ENCODE measurements at regions not wholly inside any gene's neighbourhood (a gene's known extent, or its start where the extent isn't known, plus 50 kb on each side); places are given as distances from the start of the nearest gene placed in this dataset.

DNA sequence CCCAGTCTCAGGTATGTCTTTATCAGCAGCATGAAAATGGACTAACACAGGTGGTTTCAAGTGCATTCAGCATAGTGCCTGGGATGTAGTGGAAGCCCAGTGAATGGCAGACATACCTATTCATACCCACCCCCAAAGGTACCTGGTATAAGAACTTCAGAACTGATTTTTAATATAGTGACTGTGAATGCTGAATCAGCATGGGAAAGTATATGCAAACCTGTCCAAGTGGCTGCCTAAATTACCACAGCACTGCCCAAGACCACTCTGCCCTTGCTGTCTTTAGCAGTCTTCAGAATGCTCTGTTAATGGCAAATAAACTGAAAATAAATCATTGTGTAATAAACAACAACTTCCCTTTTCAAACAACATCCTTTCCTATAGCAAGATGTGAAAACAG, 312.1 kb downstream of the GPAM start:
- no peaks in the 10 kb centered on the region for H3K36me3 Mint-ChIP-seq (ENCODE audit: low read depth)
- H3K4me3 Mint-ChIP-seq: no peak overlapping the region
- H3K4me1 Mint-ChIP-seq: no peaks in the 10 kb centered on the region
- H3K27me3 Mint-ChIP-seq: no peaks in the 10 kb centered on the region
- H3K27ac Mint-ChIP-seq: no peak overlapping the region
- DNase-seq: no peak
- no peak for ATAC-seq
- no peaks in the 10 kb centered on the region for H3K9me3 Mint-ChIP-seq

DNA sequence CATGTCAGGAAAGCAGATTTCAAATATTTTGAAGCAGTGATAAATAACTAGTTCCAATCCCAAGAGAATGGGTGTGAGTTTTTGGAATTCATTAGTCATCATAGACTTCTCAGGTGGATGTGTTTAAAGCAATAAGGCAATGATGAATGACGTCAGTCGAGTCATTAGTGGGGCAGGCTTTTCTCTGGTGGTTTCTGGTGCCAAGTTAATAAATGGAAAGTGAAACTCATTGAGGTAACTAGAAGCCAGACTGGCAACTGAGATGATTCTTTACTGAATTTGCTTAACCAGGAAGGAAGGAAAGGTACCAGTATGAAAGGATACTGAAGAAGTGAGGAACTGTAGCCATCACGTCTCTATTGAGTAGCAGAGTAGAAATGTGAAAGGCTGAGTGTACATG, 311.0 kb downstream of the GPAM start:
- H3K9me3 Mint-ChIP-seq: no peaks in the 10 kb centered on the region
- H3K27ac Mint-ChIP-seq: no peak overlapping the region
- H3K4me3 Mint-ChIP-seq: no peak overlapping the region
- H3K4me1 Mint-ChIP-seq: no peaks in the 10 kb centered on the region
- ATAC-seq: no peak
- DNase-seq: no peak
- H3K27me3 Mint-ChIP-seq: no peaks in the 10 kb centered on the region
- no peaks in the 10 kb centered on the region for H3K36me3 Mint-ChIP-seq (ENCODE audit: low read depth)

DNA sequence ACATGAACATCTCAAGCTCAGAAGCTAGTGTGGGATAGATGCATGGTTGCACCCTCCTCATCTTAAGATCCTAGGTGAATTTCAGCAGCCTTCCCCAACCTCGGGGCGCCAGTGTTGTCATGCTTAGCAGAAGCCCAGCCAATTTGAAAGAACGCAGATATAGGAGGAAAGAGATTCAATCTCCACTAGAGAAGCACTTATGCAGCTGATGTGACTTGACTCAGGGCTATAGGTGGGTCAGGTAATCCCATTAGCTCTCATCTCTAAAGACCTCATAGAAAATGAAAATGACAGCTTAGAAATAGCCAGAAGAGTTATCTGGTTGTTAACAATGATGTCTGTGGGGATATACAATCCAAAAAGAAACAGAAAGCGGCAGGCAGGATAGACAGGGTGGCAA, 310.5 kb downstream of the GPAM start:
- no peak overlapping the region for H3K4me3 Mint-ChIP-seq
- no peaks in the 10 kb centered on the region for H3K27me3 Mint-ChIP-seq
- H3K27ac Mint-ChIP-seq: no peak overlapping the region
- no peaks in the 10 kb centered on the region for H3K4me1 Mint-ChIP-seq
- H3K9me3 Mint-ChIP-seq: peaks cover 2% of the 10 kb centered on the region
- ATAC-seq (no peak), DNase-seq (no peak)
- H3K36me3 Mint-ChIP-seq (ENCODE audit: low read depth): no peaks in the 10 kb centered on the region

DNA sequence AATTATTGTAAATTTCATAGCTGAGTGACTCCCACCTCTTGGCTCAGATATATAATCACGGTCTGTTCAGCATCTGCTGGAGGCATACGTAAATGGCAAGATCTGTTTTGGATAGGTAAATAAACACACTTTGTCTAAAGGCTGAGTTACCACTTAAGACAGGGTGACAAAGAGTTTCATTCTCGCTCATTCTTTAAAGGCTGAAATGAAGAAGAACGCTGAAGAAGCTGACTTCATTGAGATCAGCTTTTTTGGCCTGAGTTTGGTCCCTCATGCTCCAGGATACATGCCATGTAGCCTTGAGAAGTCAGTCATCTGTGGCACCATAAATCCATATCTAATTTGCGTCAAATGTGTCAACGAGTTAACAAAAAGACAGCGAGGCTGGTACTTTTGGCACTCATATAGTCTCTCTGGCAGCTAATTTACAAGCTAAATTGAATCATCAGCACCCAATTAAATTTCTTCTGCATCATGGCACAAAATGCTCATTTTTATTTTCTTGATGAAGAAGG, 309.9 kb downstream of the GPAM start:
- Mint-ChIP-seq H3K4me1 (no peaks in the 10 kb centered on the region), H3K9me3 (peaks cover 4% of the 10 kb centered on the region), H3K36me3 (ENCODE audit: low read depth) (no peaks in the 10 kb centered on the region)

DNA sequence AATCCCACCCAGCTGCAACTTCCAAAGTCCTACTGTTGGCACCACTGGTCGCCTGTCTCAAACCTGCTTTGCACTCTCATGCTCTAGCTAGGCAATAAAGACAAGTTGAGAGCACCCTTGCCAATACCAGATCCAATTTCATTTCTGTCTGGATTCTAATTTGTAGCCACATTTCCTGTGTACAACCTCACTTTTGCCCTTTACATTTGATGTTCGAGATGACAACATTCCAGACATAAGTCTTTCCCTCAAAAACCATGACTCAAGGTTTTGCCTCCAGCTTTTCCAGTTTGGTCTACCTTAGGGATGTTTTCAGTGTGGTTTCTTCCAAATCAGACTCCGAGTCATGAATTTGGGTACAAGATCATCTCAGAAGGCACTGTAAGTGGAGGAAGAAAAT, 309.0 kb downstream of the GPAM start:
- ATAC-seq (no peak), DNase-seq (no peak)
- Mint-ChIP-seq H3K4me1 (no peaks in the 10 kb centered on the region), H3K4me3 (no peak overlapping the region), H3K36me3 (ENCODE audit: low read depth) (no peaks in the 10 kb centered on the region), H3K9me3 (peaks cover 4% of the 10 kb centered on the region), H3K27ac (no peak overlapping the region), H3K27me3 (no peaks in the 10 kb centered on the region)

More for the DNA sequence above, 309.9 kb downstream of the GPAM start:
- DNase-seq (no peak), ATAC-seq (no peak)
- no peaks in the 10 kb centered on the region for H3K27me3 Mint-ChIP-seq
- no peak overlapping the region for H3K27ac Mint-ChIP-seq
- no peak overlapping the region for H3K4me3 Mint-ChIP-seq

DNA sequence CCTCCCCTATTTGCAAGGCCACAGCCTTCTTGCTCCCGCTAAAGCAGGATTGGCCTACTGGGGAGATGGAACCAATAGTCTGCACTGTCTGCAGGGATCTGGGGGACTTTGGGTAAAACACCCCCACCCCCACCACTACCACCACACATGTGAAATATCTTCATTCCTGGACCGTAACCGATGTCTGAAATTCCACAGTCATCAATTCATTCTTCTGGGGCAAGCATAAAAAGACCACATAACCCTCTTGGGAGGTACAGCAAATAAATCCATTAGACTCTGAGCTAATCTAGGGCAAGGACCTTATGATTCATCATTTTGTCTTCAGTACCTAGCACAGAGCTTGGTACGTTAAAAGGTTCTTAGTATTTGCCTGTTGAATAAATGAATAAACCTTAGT, 307.8 kb downstream of the GPAM start:
- no peak overlapping the region for H3K4me3 Mint-ChIP-seq
- DNase-seq: no peak

DNA sequence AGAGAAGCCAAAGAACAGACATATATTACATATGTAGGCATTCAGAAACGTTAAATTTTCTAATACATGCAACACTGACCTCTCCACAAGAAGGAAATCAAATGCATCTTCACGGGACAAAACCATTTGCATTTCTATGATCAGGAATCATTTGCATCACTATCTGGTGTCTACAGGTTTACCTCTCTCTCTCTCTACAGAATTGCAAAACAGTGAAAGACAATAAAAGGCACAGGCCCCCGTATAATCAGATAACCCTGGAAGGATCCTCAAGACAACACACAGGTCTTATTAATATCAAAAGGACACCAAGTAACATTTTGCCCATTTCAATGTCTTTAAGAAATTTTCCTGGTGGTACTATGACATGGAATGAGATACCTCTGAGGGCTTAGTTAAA, 306.3 kb downstream of the GPAM start:
- Mint-ChIP-seq H3K4me3 (no peak overlapping the region), H3K36me3 (ENCODE audit: low read depth) (no peaks in the 10 kb centered on the region), H3K9me3 (peaks cover 4% of the 10 kb centered on the region)

More for the DNA sequence above, 307.8 kb downstream of the GPAM start:
- Mint-ChIP-seq H3K36me3 (ENCODE audit: low read depth) (no peaks in the 10 kb centered on the region), H3K27me3 (no peaks in the 10 kb centered on the region), H3K27ac (no peak overlapping the region), H3K9me3 (peaks cover 4% of the 10 kb centered on the region), H3K4me1 (no peaks in the 10 kb centered on the region)
- no peak for ATAC-seq

DNA sequence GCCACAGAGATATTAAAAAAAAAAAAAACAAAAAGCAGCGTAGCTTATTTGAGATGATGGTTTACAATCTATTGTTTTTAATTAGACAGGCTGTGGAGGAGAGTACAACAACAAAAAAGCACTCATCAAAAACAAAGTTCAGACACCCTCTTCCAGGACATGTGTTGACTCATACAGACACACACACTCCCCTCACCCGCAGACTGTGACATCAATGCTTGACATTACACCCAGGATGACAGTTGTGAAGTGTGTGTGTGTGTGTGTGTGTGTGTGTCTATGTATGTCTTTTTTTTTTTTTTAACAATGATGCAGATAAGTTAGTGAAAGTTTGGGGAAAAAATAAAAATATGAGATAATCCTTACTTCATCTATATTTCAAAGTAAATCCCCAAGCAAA, 303.6 kb downstream of the GPAM start:
- no peak for ATAC-seq
- DNase-seq: no peak
- no peak overlapping the region for H3K4me3 Mint-ChIP-seq
- no peaks in the 10 kb centered on the region for H3K4me1 Mint-ChIP-seq
- H3K36me3 Mint-ChIP-seq (ENCODE audit: low read depth): no peaks in the 10 kb centered on the region
- no peak overlapping the region for H3K27ac Mint-ChIP-seq
- no peaks in the 10 kb centered on the region for H3K27me3 Mint-ChIP-seq
- H3K9me3 Mint-ChIP-seq: peaks cover 4% of the 10 kb centered on the region

More for the DNA sequence above, 306.3 kb downstream of the GPAM start:
- Mint-ChIP-seq H3K27ac (no peak overlapping the region), H3K27me3 (no peaks in the 10 kb centered on the region), H3K4me1 (no peaks in the 10 kb centered on the region)
- no peak for DNase-seq
- no peak for ATAC-seq

DNA sequence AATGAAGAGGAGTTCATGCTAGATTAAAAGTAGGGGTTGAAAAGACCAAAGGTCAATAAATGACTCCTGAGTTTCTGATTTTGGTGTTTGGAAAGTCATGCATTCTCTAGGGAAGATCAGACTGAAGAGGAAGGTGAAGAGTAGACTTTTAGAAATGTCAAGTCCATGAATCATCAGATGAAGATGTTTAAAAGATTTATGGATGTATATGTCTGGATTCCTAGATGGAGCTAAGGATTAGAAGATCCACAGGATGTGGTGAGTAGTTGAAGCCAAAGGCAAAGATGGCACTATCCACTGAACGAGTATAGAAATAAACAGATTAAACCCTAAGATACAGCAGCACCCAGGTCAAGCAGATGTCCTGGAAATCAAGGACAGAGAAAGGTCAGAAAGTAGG, 298.5 kb downstream of the GPAM start:
- Mint-ChIP-seq H3K9me3 (peaks cover 10% of the 10 kb centered on the region), H3K36me3 (ENCODE audit: low read depth) (no peaks in the 10 kb centered on the region), H3K4me3 (no peak overlapping the region), H3K27me3 (no peaks in the 10 kb centered on the region), H3K4me1 (no peaks in the 10 kb centered on the region), H3K27ac (no peak overlapping the region)
- no peak for ATAC-seq
- DNase-seq: no peak

DNA sequence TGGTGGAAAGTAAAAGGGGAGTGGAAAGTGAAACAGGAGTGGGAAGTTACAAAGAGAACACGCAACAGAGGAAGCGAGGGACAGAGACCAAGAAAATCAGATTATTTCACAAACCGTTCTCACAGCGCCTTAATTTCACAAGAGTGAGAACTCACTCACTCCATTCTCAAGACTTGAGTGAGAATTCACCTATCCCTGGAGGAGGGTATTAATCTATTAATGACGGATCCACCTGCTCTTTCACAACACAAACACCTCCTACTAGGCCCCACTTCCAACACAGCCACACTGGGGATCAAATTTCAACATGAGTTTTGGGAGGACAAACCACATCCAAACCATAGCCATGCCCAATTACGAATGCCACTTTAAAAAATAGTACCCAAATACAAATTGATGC, 297.6 kb downstream of the GPAM start:
- ATAC-seq (no peak), DNase-seq (no peak)
- Mint-ChIP-seq H3K27me3 (no peaks in the 10 kb centered on the region), H3K4me1 (no peaks in the 10 kb centered on the region), H3K4me3 (no peak overlapping the region), H3K27ac (no peak overlapping the region), H3K36me3 (ENCODE audit: low read depth) (no peaks in the 10 kb centered on the region), H3K9me3 (peaks cover 10% of the 10 kb centered on the region)

DNA sequence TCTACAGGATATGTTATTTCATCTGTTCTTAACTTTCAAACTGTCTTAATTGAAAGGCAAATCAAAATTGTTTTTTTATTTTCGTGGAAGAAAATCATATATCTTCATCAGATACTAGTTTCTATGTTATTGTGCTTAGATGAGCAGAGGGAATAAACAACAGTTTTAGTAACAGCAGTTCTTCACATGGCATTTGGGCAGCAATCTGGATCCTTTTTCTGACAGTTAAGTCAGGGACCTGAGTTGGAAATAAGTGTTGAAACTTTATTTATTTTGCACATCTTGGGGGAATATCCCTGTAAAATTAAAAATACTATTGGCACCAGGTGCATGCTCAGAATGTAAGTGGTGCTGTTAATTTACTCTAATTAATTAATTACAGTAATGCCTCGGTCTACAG, 296.3 kb downstream of the GPAM start:
- Mint-ChIP-seq H3K4me3 (no peak overlapping the region), H3K4me1 (no peaks in the 10 kb centered on the region), H3K27ac (no peak overlapping the region), H3K36me3 (ENCODE audit: low read depth) (no peaks in the 10 kb centered on the region), H3K9me3 (peaks cover 10% of the 10 kb centered on the region), H3K27me3 (no peaks in the 10 kb centered on the region)
- no peak for ATAC-seq
- no peak for DNase-seq

DNA sequence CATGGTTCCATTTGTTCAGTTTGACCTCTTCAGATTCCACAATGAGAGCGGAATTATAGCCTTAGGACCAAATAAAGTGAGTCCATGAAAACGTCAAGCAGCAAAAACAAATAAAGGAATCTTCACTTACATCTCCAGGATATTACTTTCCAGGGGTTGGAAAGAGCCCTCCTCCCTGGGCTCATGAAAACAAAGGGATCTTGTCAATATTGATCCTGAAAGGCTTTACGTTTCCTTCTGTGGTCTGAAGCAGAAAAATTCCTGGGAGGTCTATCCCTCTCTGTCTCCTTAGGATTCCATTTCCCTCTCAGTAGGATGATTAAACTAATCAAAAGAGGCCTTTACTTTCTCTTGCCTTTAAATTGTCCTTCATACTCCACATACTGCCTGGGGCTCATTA, 293.5 kb downstream of the GPAM start:
- DNase-seq (no peak), ATAC-seq (no peak)
- no peak overlapping the region for H3K27ac Mint-ChIP-seq
- no peak overlapping the region for H3K4me3 Mint-ChIP-seq
- H3K27me3 Mint-ChIP-seq: no peaks in the 10 kb centered on the region
- no peaks in the 10 kb centered on the region for H3K4me1 Mint-ChIP-seq
- no peaks in the 10 kb centered on the region for H3K36me3 Mint-ChIP-seq (ENCODE audit: low read depth)
- H3K9me3 Mint-ChIP-seq: peaks cover 10% of the 10 kb centered on the region

DNA sequence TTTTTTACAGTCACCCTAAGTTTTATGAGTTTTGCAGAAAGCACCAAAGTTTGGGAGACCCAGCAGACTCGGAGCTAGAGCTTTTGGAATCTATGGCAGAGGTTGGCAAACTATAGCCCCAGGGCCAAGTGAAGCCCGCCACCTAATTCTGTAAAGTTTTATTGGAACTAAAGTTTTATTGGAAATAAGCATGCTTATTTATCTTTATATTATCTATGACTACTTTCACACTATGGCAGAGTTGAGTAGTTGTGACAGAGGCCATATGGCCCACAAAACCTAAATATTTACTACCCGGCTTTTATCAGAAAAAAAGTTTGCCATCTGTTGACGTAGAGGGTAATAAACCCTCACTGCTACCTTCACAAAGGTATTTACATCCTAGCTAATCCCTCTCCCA, 267.6 kb downstream of the GPAM start:
- ATAC-seq (no peak), DNase-seq (no peak)
- Mint-ChIP-seq H3K36me3 (ENCODE audit: low read depth) (no peaks in the 10 kb centered on the region), H3K4me3 (no peak overlapping the region), H3K27ac (no peak overlapping the region), H3K9me3 (peaks cover 5% of the 10 kb centered on the region), H3K4me1 (no peaks in the 10 kb centered on the region), H3K27me3 (no peaks in the 10 kb centered on the region)

DNA sequence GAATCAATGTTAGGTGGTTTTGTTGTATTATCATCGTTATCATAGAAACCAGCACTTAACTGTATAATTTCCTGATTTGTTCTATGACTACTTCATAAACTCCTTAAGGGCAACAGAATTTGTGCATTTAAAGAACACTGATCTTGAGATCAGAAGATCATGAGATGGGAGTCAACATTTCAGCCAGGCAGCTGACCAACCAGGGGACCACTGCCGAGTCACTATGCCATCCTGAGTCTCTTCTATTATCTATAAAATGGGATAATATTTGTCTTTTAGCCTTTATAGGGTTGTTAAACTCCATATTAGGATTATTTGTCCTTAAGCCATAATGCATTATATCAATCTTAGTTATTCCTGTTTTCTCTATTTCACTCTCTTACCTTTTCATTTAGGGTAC, 261.7 kb downstream of the GPAM start:
- H3K27ac Mint-ChIP-seq: no peak overlapping the region
- peaks cover 2% of the 10 kb centered on the region for H3K27me3 Mint-ChIP-seq
- no peak overlapping the region for H3K4me3 Mint-ChIP-seq
- DNase-seq (no peak), ATAC-seq (no peak)
- H3K4me1 Mint-ChIP-seq: no peaks in the 10 kb centered on the region
- H3K9me3 Mint-ChIP-seq: no peaks in the 10 kb centered on the region
- no peaks in the 10 kb centered on the region for H3K36me3 Mint-ChIP-seq (ENCODE audit: low read depth)

DNA sequence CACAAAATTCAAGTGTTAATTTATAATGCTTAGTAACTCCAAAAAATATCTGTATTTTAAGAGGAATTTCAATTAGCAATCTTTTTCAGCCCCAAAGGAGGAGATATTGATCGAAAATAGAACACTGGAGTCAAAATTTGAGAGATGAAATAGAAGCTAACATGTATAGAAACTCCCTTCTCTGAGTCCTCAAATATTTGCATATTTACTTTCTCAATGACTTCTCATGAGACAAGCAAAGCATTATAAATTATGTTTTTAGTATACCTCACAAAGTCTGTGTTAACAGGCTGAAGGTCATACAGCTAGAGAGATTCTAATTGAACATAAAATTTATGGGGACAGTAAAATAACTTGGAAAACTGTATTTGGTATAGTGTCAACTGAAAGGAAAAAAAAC, 260.5 kb downstream of the GPAM start:
- no peak overlapping the region for H3K4me3 Mint-ChIP-seq
- H3K27ac Mint-ChIP-seq: no peak overlapping the region
- no peak for ATAC-seq
- H3K9me3 Mint-ChIP-seq: no peaks in the 10 kb centered on the region
- H3K27me3 Mint-ChIP-seq: peaks cover 2% of the 10 kb centered on the region
- no peak for DNase-seq
- H3K4me1 Mint-ChIP-seq: no peaks in the 10 kb centered on the region
- H3K36me3 Mint-ChIP-seq (ENCODE audit: low read depth): no peaks in the 10 kb centered on the region

DNA sequence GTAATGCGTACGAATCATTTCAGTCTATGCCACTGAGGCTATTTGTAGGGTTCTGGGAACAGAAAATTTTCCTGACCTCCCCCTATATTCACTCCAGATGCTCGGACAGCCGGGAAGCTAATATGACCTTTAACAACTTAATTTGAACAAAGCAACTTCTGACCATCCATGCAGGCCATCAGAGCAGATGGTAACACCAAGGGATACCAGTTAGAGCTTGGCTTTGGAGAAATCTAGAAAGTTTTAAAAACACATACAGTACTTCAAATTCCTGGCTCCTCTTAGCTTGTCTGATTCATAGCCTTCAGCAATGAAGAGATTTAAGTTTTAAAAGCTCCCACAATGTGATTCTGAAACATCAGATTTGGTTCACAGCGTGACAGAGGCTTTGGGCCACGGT, 257.3 kb downstream of the GPAM start:
- no peak overlapping the region for H3K27ac Mint-ChIP-seq
- no peak overlapping the region for H3K4me3 Mint-ChIP-seq
- peaks cover 2% of the 10 kb centered on the region for H3K27me3 Mint-ChIP-seq
- H3K36me3 Mint-ChIP-seq (ENCODE audit: low read depth): no peaks in the 10 kb centered on the region
- no peak for DNase-seq
- ATAC-seq: no peak
- no peaks in the 10 kb centered on the region for H3K9me3 Mint-ChIP-seq
- H3K4me1 Mint-ChIP-seq: no peaks in the 10 kb centered on the region
